Hematopoietic multipotent progenitor cell treated with erythropoietin and hydrocortisone succinate and interleukin-3 and kit ligand, for 6 days (in vitro differentiated cells): ENCODE measurements at regions not wholly inside any gene's neighbourhood (a gene's known extent, or its start where the extent isn't known, plus 50 kb on each side); places are given as distances from the start of the nearest gene placed in this dataset.

Source experiments
- DNase-seq: peaks from one replicate; pipeline ENCODE4 v3.0.0-alpha.2; 2015

DNA sequence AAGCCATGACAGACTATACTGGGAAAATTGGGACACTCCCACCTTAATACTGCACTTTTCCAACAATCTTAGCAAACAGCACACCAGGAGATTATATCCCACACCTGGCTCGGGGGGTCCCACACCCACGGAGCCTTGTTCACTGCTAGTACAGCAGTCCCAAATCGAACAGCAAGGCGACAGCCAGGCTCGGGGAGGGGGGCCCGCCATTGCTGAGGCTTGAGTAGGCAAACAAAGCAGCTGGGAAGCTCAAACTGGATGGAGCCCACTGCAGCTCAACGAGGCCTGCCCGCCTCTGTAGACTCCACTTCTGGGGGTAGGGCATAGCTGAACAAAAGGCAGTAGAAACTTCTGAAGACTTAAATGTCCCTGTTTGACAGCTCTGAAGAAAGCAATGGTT is 118.3 kb downstream of the MAGEB5 start:
- DNase-seq, result no peak

DNA sequence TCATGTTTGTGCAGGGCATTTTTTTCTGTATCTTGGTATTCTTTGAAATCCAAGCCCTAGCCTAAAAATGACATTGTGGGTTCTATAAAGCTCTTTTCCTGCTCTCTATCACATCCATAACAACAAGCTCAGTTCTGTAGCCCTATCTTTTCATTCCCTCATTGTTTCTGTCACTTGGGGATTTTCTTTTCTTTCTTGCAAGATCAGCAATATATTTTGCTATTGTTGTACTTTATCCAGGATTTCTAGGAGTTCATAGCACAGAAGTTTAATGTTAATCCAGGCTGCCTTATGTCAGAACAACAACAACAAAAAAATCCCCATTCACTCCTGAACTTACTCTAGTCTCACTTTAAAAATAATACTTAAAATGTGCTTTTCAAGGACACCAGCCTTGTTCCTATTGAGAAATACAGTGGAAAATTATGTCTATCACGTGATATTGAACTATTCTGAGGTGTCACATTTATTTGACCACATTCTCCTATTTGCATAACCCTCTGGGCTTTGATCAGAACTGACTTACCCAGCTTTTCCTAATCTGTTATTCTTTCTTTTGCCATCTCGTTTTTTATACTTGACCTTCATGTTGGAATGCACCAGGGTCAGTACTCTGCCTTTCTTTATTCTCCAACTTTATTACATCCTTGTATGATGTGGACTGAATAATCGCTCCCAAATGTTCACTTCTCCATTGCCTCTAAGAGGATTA is 112.8 kb downstream of the MAGEB5 start:
- DNase-seq, result no peak

DNA sequence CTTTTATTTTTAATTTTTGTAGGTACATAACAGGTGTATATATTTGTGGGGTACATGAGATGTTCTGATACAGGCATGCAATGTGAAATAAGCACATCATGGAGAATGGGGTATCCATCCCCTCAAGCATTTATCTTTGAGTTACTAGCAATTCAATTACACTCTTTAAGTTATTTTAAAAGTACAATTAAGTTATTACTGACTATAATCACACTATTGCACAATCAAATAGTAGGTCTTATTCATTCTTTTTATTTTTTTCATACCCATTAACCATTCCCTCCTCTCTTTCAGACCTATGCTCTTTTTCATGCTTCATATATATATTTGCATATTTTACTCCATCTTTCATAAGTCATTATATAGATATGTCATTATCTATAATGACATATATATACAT is 93.3 kb downstream of the MAGEB5 start:
- no peak for DNase-seq

DNA sequence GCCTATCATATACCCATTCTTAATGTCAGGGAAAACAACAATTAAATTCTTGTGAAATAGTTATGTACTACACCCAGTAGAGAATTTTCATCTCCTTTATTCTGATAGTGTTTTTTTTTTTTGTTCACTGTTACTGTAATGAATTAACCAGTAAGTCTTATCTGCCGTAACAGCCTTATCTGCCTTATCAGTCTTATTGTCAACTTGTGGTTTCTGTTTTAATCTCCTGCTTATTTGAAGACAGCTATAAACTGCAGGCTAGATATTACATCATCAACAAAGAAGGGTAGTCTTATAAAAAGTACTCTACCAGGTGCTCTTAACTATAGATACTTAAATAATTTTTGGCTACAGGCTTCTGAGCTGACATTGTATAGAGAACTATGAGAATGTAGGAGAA is 79.5 kb downstream of the MAGEB5 start:
- peak; percentile 0 for DNase-seq

DNA sequence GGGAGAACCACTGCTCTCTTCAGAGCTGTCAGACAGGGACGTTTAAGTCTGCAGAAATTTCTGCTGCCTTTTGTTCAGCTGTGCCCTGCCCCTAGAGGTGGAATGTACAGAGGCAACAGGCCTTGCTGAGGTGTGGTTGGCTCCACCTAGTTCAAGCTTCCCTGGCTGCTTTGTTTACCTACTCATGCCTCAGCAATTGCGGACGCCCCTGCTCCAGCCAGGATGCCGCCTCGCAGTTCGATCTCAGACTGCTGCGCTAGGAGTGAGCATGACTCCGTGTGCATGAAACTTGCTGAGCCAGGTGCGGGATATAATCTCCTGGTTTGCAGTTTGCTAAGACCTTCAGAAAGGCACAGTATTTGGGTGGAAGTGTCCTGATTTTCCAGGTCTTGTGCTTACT is 70.9 kb downstream of the MAGEB5 start:
- DNase-seq, result no peak
